WERI-Rb-1 (cell line): ENCODE measurements at regions not wholly inside any gene's neighbourhood (a gene's known extent, or its start where the extent isn't known, plus 50 kb on each side); places are given as distances from the start of the nearest gene placed in this dataset.
"Not testable (repeated sequence)": the region's sequence is repeated elsewhere in the genome, so short reads cannot be mapped to it uniquely, and the experiment has no call there.

Source experiments
- DNase-seq: peaks from one replicate; pipeline ENCODE4 v3.0.0-alpha.2; 2020
- H3K27ac ChIP-seq: fragments of 250-450 bp; sonication (Bioruptor Pico); 2 replicates; pipeline ENCODE4 v1.5.1; 2020; ENCODE audit warnings: mild to moderate bottlenecking, moderate library complexity
- H3K27me3 ChIP-seq: fragments of 250-450 bp; sonication (Bioruptor Pico); 2 replicates; pipeline ENCODE4 v1.5.1; 2021; ENCODE audit warnings: mild to moderate bottlenecking, low read depth, moderate library complexity; ENCODE audit not compliant: insufficient read depth, severe bottlenecking
- H3K36me3 ChIP-seq: fragments of 250-450 bp; sonication (Bioruptor Pico); 2 replicates; pipeline ENCODE4 v1.5.1; 2020; ENCODE audit warnings: mild to moderate bottlenecking, moderate library complexity
- H3K4me3 ChIP-seq: 2 replicates; pipeline ENCODE4 v1.5.1; 2011; ENCODE audit warnings: low read depth, mild to moderate bottlenecking, control low read depth, low read length
- H3K9me3 ChIP-seq: fragments of 250-450 bp; sonication (Bioruptor Pico); 2 replicates; pipeline ENCODE4 v1.5.1; 2021; ENCODE audit warnings: mild to moderate bottlenecking, moderate library complexity; ENCODE audit not compliant: severe bottlenecking
- TF ChIP-seq, protein P1 (sequence below): IDR thresholded peaks from 2 replicates; pipeline ENCODE4 v1.5.1; 2011; ENCODE audit warnings: low read depth, mild to moderate bottlenecking, control low read depth, inconsistent platforms, low read length

DNA sequence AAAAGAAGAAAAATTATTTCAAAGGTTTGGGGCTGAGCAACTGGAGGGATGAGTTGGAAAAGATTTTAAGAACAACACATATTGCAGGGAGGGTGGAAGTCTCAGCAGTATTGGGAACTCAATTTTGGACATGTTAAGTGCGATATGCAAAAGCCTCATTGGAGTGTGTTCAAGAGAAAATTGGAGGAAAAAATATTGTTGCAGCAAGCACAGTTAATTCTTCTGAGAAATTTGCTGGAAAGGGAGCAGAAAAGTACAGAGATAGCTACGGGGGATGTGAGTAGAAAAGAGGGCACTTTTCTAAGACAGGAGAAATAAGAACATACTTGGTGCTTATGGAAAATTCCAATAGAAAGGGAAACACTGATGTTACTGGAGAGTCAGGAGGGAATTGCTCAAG, 59.8 kb upstream of the MAGI2 start:
- no peak overlapping the region for H3K4me3 ChIP-seq
- H3K27me3 ChIP-seq = no peaks in the 10 kb centered on the region
- no peaks in the 10 kb centered on the region for H3K9me3 ChIP-seq
- no peak for DNase-seq
- TF ChIP-seq, protein P1, sequence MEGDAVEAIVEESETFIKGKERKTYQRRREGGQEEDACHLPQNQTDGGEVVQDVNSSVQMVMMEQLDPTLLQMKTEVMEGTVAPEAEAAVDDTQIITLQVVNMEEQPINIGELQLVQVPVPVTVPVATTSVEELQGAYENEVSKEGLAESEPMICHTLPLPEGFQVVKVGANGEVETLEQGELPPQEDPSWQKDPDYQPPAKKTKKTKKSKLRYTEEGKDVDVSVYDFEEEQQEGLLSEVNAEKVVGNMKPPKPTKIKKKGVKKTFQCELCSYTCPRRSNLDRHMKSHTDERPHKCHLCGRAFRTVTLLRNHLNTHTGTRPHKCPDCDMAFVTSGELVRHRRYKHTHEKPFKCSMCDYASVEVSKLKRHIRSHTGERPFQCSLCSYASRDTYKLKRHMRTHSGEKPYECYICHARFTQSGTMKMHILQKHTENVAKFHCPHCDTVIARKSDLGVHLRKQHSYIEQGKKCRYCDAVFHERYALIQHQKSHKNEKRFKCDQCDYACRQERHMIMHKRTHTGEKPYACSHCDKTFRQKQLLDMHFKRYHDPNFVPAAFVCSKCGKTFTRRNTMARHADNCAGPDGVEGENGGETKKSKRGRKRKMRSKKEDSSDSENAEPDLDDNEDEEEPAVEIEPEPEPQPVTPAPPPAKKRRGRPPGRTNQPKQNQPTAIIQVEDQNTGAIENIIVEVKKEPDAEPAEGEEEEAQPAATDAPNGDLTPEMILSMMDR = no peak
- no peaks in the 10 kb centered on the region for H3K36me3 ChIP-seq
- H3K27ac ChIP-seq = no peak overlapping the region

DNA sequence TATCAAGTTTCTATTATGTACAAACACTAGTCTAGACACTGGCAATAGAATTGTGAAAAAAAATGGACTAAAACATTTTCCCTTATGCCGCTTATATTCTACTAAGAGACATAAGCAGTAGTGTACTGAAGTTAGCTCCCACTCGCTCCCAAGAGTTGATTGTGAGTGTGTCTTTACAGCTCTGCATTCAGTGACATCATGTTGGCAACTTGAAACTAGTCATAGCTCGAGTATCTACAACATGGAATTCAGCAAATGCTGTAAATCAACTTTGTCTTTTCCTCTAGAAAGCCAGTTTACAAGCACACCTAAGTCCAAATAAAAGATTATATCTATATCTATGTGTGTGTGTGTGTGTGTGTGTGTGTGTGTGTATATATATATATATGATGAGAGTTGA, 58.8 kb upstream of the MAGI2 start:
- Histone ChIP-seq H3K9me3 (no peaks in the 10 kb centered on the region), H3K36me3 (no peaks in the 10 kb centered on the region), H3K27ac (no peak overlapping the region), H3K27me3 (no peaks in the 10 kb centered on the region), H3K4me3 (no peak overlapping the region)
- TF ChIP-seq, protein P1 = no peak
- no peak for DNase-seq

DNA sequence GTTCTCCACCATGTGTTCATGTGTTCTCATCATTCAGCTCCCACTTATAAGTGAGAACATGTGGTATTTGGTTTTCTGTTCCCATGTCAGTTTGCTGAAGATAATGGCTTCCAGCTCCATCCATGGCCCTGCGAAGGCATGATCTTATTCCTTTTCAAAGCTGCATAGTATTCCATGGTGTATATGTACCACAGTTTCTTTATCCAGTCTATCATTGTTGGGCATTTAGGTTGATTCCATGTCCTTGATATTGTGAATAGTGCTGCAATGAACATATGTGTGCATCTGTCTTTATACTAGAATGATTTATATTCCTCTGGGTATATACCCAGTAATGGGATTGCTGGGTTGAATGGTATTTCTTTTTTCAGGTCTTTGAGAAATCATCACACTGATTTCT, 57.6 kb upstream of the MAGI2 start:
- H3K27me3 ChIP-seq, H3K36me3 ChIP-seq, DNase-seq, H3K27ac ChIP-seq, H3K4me3 ChIP-seq, H3K9me3 ChIP-seq: not testable (repeated sequence)

DNA sequence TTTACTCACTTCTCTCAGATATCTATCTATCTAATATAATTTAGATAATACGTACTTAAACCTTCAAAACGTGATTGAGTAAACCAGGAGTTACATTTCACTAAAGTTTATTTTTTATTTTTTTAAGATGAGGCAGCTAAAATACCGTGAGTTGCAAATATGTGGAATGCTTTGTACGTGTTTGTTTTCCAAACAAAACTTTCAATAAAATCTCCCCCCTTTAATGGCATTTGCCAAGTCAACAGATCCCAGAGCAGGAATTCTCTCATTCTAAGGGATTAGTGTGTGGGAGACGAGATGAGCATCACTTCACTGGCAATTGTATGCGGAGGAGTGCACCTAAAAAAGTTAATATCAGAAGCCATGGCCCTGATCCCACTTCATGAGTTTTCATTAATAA, 53.7 kb upstream of the MAGI2 start:
- H3K9me3 ChIP-seq = no peaks in the 10 kb centered on the region
- TF ChIP-seq, protein P1 = no peak

DNA sequence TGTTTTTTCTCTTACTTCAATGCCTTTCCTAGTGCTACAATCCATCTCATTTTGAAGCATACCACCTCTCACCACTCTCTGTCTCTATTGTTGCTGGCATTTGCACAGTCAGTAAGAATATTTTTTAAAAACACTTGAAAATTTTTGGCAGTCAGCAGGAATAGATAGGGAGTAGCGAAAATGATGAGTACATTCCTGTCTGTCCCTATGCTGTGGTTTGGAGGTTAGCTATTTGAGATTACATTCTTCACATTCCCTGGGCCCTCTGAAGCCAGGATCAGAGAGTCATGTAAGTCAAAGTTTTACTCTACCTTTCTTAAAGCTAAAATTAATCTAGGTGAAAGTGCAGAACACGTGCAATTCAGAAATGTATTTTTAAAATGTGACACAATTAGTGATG, 53.0 kb upstream of the MAGI2 start:
- DNase-seq = no peak
- Histone ChIP-seq H3K4me3 (no peak overlapping the region), H3K36me3 (no peaks in the 10 kb centered on the region), H3K9me3 (no peaks in the 10 kb centered on the region), H3K27me3 (no peaks in the 10 kb centered on the region), H3K27ac (no peak overlapping the region)
- TF ChIP-seq, protein P1 = no peak

More for the DNA sequence above, 53.7 kb upstream of the MAGI2 start:
- no peaks in the 10 kb centered on the region for H3K27me3 ChIP-seq
- no peak overlapping the region for H3K4me3 ChIP-seq
- DNase-seq = no peak
- H3K27ac ChIP-seq = no peak overlapping the region
- no peaks in the 10 kb centered on the region for H3K36me3 ChIP-seq

DNA sequence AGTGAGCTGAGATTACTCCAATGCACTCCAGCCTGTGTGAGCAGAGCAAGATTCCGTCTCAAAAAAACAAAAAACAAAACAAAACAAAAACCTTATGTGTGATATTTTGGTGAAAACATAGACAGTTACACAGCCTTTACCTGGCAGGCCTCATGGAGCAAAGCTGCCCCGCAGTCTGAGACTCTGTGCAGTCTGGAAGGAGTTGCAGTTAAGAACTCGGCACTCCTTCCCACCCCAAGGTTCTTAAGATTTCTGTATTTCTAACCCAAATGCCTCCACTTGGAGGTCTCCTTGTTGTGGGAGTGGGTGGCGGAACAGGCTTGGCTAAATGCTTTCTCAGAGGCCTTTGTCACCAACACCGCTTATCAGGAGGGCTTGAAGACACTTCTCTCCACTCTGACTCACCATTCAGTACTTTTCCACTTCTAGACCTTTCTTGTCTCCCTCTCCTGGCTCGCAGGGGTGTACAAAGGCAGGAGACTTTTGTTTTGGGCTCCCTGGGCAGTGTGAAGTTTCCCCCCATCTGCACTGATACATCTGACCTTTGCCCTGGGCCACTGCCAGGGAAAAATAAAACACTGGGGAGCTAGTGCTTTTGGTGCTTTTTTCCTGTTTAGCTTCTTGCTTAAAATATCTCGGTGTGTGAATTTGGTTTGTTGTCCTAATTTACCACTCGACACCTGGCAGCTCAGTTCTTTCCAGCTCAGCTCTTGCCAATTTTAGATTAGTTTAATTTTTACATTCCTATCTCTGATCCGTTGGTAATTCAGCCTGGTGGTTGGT, 51.3 kb upstream of the MAGI2 start:
- H3K27ac ChIP-seq = no peak overlapping the region
- H3K36me3 ChIP-seq = no peaks in the 10 kb centered on the region
- no peak for DNase-seq
- TF ChIP-seq, protein P1 = no peak
- H3K4me3 ChIP-seq = no peak overlapping the region
- H3K9me3 ChIP-seq = no peaks in the 10 kb centered on the region
- H3K27me3 ChIP-seq = no peaks in the 10 kb centered on the region
